ENCODE measurements at regions not wholly inside any gene's neighbourhood (a gene's known extent, or its start where the extent isn't known, plus 50 kb on each side); places are given as distances from the start of the nearest gene placed in this dataset.

DNA sequence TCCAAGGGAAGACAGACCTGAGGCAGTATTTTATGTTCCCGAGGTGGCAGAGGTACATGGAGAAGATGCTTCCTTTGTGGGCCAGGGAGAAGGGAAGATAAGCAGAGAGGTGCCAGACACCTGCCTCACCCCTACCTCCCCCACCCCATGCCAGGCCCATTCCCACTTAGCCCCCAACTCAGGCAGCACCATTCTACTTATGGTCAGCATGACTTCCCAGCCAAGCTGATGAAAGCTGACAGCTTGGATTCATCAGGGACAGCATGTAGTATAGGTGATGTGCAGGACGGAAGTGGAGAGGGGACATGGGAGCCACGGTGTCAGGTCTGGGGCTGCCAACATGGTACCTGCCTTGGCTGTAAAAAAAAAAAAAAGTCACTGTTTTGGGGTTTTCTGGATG is 57.5 kb upstream of the CSPG4 start:
- no peak for TF ChIP-seq ZNF423 (CRISPR knock-in tag; IDR thresholded peaks at IDR 0.05)
- TF ChIP-seq NFE2L1 (CRISPR knock-in tag; IDR thresholded peaks at IDR 0.05): no peak
- TF ChIP-seq, protein P1, sequence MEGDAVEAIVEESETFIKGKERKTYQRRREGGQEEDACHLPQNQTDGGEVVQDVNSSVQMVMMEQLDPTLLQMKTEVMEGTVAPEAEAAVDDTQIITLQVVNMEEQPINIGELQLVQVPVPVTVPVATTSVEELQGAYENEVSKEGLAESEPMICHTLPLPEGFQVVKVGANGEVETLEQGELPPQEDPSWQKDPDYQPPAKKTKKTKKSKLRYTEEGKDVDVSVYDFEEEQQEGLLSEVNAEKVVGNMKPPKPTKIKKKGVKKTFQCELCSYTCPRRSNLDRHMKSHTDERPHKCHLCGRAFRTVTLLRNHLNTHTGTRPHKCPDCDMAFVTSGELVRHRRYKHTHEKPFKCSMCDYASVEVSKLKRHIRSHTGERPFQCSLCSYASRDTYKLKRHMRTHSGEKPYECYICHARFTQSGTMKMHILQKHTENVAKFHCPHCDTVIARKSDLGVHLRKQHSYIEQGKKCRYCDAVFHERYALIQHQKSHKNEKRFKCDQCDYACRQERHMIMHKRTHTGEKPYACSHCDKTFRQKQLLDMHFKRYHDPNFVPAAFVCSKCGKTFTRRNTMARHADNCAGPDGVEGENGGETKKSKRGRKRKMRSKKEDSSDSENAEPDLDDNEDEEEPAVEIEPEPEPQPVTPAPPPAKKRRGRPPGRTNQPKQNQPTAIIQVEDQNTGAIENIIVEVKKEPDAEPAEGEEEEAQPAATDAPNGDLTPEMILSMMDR (IDR thresholded peaks at IDR 0.05): no peak
- TF ChIP-seq, protein P2, sequence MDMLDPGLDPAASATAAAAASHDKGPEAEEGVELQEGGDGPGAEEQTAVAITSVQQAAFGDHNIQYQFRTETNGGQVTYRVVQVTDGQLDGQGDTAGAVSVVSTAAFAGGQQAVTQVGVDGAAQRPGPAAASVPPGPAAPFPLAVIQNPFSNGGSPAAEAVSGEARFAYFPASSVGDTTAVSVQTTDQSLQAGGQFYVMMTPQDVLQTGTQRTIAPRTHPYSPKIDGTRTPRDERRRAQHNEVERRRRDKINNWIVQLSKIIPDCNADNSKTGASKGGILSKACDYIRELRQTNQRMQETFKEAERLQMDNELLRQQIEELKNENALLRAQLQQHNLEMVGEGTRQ (CRISPR knock-in tag; IDR thresholded peaks at IDR 0.05): no peak
- no peak for TF ChIP-seq MXD4 (CRISPR knock-in tag; IDR thresholded peaks at IDR 0.05; ENCODE audit: borderline replicate concordance)
- TF ChIP-seq, protein P3, sequence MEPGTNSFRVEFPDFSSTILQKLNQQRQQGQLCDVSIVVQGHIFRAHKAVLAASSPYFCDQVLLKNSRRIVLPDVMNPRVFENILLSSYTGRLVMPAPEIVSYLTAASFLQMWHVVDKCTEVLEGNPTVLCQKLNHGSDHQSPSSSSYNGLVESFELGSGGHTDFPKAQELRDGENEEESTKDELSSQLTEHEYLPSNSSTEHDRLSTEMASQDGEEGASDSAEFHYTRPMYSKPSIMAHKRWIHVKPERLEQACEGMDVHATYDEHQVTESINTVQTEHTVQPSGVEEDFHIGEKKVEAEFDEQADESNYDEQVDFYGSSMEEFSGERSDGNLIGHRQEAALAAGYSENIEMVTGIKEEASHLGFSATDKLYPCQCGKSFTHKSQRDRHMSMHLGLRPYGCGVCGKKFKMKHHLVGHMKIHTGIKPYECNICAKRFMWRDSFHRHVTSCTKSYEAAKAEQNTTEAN (CRISPR knock-in tag; IDR thresholded peaks at IDR 0.05): no peak
- TF ChIP-seq GTF2I (CRISPR knock-in tag; conservative IDR thresholded peaks at IDR 0.05): no peak
- TF ChIP-seq, protein P4, sequence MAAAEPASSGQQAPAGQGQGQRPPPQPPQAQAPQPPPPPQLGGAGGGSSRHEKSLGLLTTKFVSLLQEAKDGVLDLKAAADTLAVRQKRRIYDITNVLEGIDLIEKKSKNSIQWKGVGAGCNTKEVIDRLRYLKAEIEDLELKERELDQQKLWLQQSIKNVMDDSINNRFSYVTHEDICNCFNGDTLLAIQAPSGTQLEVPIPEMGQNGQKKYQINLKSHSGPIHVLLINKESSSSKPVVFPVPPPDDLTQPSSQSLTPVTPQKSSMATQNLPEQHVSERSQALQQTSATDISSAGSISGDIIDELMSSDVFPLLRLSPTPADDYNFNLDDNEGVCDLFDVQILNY (CRISPR knock-in tag; IDR thresholded peaks at IDR 0.05): no peak
- TF ChIP-seq, protein P5, sequence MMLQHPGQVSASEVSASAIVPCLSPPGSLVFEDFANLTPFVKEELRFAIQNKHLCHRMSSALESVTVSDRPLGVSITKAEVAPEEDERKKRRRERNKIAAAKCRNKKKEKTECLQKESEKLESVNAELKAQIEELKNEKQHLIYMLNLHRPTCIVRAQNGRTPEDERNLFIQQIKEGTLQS (CRISPR knock-in tag; conservative IDR thresholded peaks at IDR 0.05): no peak
- no peak for TF ChIP-seq ESRRA (CRISPR knock-in tag; IDR thresholded peaks at IDR 0.05; ENCODE audit: borderline replicate concordance)
- no peak for TF ChIP-seq SMAD3 (CRISPR knock-in tag; IDR thresholded peaks at IDR 0.05; ENCODE audit: borderline replicate concordance)
- no peak for TF ChIP-seq RELA (CRISPR knock-in tag; IDR thresholded peaks at IDR 0.05; ENCODE audit: borderline replicate concordance)

All from WTC11 (cell line).